ENCODE measurements at regions not wholly inside any gene's neighbourhood (a gene's known extent, or its start where the extent isn't known, plus 50 kb on each side); places are given as distances from the start of the nearest gene placed in this dataset.

DNA sequence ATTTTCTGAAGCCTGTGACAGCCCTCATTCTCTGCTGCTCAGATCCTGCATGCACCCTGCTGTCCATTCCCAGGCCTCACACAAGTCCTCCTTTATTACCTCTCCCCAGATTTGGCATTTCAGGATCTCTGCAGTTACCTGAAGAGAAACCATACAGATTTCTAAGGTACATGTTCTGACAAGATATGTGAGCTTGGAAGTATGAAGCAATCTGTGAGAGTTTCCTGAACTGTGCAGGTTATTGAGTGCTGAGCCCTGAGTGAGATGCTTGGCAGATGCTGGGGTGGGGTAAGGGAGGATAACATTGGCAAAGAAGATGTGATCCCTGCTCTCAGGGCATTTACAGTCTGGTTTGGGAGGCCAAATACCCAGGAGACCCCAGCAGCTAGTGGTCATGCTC is 91.9 kb upstream of the EPCAM start:
- TF ChIP-seq POLR2A (IDR thresholded peaks at IDR 0.05): no peak
- TF ChIP-seq, protein P1, sequence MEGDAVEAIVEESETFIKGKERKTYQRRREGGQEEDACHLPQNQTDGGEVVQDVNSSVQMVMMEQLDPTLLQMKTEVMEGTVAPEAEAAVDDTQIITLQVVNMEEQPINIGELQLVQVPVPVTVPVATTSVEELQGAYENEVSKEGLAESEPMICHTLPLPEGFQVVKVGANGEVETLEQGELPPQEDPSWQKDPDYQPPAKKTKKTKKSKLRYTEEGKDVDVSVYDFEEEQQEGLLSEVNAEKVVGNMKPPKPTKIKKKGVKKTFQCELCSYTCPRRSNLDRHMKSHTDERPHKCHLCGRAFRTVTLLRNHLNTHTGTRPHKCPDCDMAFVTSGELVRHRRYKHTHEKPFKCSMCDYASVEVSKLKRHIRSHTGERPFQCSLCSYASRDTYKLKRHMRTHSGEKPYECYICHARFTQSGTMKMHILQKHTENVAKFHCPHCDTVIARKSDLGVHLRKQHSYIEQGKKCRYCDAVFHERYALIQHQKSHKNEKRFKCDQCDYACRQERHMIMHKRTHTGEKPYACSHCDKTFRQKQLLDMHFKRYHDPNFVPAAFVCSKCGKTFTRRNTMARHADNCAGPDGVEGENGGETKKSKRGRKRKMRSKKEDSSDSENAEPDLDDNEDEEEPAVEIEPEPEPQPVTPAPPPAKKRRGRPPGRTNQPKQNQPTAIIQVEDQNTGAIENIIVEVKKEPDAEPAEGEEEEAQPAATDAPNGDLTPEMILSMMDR (IDR thresholded peaks at IDR 0.05): no peak
- peak in 1 of 2 donors; percentile 34 for DNase-seq (ENCODE audit: low spot score in 2 of 2)
- H3K4me3 ChIP-seq (ENCODE audit: low read depth, poor library complexity, severe bottlenecking): no peak overlapping the region
- intact Hi-C loops (cut with DNase I; ENCODE audit: low total_unique reads): loop anchor here (10.0 kb wide), 1 partner anchor 282 kb away; no protein-coding TSS in a partner anchor

DNA sequence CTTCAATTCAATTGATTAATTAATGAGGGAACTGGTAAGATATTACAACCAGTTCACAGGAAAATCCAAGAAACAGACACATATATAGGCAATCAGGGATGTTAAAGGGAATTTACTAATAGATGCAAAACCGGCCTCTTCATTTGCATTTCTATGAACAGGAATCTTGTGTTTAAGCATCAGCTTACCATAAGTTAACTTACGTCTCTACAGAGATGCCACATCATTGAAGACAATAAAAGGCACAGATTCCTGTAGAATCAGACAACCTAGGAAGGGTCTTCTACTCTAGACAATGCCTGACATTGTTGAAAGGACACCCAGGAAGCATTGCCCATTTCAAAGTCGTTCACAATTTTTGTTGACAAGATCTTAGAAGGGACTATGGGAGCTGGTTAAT is 93.0 kb upstream of the EPCAM start:
- 87 to 90% methylated on average over 3 of the region's 3 CpGs for WGBS, 2 donors
- H3K4me3 ChIP-seq (ENCODE audit: low read depth, poor library complexity, severe bottlenecking): no peak overlapping the region
- TF ChIP-seq, protein P1 (IDR thresholded peaks at IDR 0.05): no peak
- no peak for TF ChIP-seq POLR2A (IDR thresholded peaks at IDR 0.05)
- DNase-seq (ENCODE audit: low spot score in 2 of 2): no peak
- intact Hi-C loops (cut with DNase I; ENCODE audit: low total_unique reads): loop anchor here (10.0 kb wide), 1 partner anchor 281 kb away; no protein-coding TSS in a partner anchor

DNA sequence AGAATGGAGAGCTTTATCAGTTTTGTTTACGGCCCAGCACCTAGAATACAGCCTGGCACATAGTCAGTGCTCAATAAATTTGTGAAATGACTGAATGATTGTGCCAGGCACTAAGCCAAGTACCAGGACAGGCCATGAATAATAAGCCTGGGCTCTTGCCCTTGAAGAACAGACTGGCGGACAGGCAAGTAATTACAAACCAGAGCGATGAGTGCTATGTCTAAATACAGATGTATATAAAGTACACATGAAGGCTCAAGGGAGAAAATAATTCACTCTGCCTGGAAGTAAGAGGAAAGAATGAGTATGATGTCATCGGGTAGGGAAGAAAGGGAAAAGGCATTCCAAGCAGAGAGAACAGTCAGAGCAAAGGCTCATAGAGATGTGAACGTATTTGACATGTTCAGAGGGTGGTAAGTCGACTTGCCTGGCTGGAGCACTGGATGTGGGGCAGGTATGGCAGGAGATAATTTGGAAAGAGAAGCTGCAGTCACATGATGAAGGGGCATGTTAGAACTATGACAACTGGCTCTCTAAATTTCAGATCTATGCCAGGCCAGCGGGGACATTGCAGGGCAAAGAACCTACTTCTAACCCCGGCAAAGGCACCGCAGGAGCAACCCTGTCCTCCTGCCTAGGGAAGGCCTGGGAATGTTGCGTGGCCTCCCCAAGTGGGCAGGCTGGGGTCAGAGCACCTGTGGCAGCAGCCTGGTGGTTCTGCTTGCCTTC is 94.9 kb upstream of the EPCAM start:
- WGBS, 2 donors: 64% methylated on average over 10 of the region's 10 CpGs
- TF ChIP-seq, protein P1 (IDR thresholded peaks at IDR 0.05): no peak
- no peak for TF ChIP-seq POLR2A (IDR thresholded peaks at IDR 0.05)
- DNase-seq (ENCODE audit: low spot score in 2 of 2): peak in 1 of 2 donors; percentile 76
- intact Hi-C loops (cut with DNase I; ENCODE audit: low total_unique reads): loop anchor here (10.0 kb wide), 1 partner anchor 279 kb away; no protein-coding TSS in a partner anchor
- H3K4me3 ChIP-seq (ENCODE audit: low read depth, poor library complexity, severe bottlenecking): no peak overlapping the region

DNA sequence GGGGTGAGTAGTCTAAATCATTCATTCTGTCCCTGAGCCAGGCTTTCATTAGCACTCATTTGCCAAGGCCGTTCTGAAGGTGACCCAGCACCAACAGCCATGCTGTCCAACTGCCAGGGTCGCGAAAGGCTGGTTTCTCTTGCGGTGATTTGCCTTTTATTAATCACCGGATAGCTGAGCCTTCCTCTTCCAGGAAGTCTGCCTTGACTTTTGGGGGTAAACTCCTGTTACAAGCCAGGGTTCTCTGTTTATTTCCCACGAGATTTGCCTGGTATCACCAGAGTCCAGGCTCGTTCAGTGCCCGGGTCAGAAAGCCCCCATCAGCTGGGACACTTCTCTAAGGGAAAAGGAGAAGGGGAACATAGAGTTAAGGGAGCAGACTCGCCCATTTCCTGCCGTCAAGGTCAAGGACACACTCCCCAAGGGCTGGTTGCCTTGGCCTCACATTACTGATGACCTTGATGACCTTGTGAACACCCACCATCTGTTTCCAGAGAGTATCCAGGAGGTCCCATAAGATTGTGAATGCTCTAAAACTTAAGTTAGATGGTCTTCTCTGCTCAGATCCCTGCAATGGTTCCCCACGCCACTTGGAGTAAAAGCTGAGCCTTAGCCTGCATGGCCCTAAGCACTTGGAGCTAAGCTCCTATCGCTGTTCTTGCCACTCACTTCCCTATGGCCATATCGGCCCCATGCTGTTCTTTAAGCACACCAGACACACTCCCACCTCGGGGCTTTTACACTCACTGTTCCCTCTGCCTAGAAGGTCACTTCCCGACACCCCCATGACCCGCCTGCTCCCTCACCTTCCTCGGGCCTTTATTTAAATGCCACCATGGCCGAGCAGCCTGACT is 96.0 kb upstream of the EPCAM start:
- intact Hi-C loops (cut with DNase I; ENCODE audit: low total_unique reads): loop anchor here (10.0 kb wide), 1 partner anchor 278 kb away; no protein-coding TSS in a partner anchor
- WGBS, 2 donors: 75 to 77% methylated on average over 18 of the region's 18 CpGs
- peak in 1 of 2 donors; percentile 75 for DNase-seq (ENCODE audit: low spot score in 2 of 2)
- no peak overlapping the region for H3K4me3 ChIP-seq (ENCODE audit: low read depth, poor library complexity, severe bottlenecking)
- no peak for TF ChIP-seq POLR2A (IDR thresholded peaks at IDR 0.05)
- TF ChIP-seq, protein P1 (IDR thresholded peaks at IDR 0.05): no peak

DNA sequence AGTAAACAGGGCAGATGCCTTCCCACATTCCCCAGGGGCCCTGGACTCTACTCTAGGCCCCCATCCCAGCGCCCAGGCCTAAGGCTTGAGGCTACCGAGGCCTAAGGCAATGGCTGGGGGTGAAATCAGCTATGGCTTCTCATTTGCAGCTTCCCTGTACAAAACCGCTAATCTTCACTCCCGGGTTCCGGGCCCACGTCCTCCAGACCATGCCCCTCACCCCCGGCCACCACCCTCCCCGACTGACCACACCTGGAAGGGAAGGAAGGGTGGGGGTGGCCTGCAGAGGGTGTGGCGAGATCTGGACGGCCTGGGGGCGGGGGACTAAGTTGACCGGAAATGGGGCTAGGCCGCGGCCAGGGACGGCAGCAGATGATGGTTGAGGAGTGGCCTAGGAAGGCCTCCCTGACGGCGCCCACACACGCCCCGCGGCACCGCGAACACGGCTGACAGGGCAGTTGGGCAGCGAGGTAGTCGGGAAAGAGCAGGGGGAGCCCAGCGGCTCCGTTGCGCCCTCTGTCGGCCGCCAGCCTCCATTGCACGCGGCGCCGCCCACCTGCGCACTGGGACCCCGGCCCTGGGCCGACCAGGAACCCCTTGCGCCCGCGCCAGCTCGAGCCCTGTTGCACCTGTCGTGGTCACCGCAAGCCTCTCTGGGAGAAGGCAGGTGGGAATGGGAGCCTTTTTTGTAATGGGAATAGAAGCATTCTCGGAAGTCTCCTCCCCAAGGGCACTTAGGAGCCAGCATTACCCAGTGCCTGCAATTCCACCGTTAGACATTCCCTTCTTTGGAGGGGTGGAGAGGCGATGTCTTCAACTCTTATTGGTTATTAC is 95.9 kb upstream of the CALM2 start:
- WGBS, 2 donors: 10 to 13% methylated on average over 36 to 42 of the region's 46 CpGs
- intact Hi-C loops (cut with DNase I; ENCODE audit: low total_unique reads): loop anchor here (10.0 kb wide), 1 partner anchor 277 kb away; no protein-coding TSS in a partner anchor
- TF ChIP-seq POLR2A (IDR thresholded peaks at IDR 0.05): no peak
- TF ChIP-seq, protein P1 (IDR thresholded peaks at IDR 0.05): peak in 2 of 3 donors; percentile 30 to 70
- H3K4me3 ChIP-seq (ENCODE audit: low read depth, poor library complexity, severe bottlenecking): no peak overlapping the region
- peak; percentile 24 to 92 for DNase-seq (ENCODE audit: low spot score in 2 of 2)
